ENCODE measurements at regions not wholly inside any gene's neighbourhood (a gene's known extent, or its start where the extent isn't known, plus 50 kb on each side); places are given as distances from the start of the nearest gene placed in this dataset.

DNA sequence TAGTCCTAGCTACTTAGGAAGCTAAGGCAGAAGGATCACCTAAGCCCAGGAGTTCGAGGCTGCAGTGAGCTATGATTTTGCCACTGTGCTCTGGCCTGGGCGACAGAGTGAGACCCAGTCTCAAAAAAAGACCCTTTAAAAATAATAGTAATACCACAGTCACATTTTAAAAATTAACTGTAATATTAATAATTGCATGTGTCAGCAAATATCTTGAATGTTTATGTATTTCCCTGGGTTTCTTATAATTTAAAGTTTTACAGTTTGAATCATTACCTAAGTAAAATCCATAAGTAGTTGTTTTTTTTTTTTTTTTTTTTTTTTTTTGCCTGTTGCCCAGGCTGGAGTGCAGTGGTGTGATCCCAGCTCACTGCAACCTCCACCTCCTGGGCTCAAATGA lies 69.2 kb downstream of the LYZL2 start:
- Histone ChIP-seq H3K4me1 (no peaks in the 10 kb centered on the region), H3K36me3 (ENCODE audit: control insufficient read depth, insufficient read depth, low read length) (no peaks in the 10 kb centered on the region), H3K4me3 (ENCODE audit: low read depth, low read length) (no peak overlapping the region), H3K79me2 (no peaks in the 10 kb centered on the region), H3K27me3 (ENCODE audit: control insufficient read depth, insufficient read depth, low read length) (no peaks in the 10 kb centered on the region), H2AFZ (no peak overlapping the region), H3K9ac (no peak overlapping the region), H3K9me3 (ENCODE audit: control insufficient read depth, low read length) (no peaks in the 10 kb centered on the region), H3K4me2 (ENCODE audit: low read length) (no peak overlapping the region), H3K27ac (no peak overlapping the region)
- no peak for TF ChIP-seq CTCF (IDR thresholded peaks at IDR 0.05)

DNA sequence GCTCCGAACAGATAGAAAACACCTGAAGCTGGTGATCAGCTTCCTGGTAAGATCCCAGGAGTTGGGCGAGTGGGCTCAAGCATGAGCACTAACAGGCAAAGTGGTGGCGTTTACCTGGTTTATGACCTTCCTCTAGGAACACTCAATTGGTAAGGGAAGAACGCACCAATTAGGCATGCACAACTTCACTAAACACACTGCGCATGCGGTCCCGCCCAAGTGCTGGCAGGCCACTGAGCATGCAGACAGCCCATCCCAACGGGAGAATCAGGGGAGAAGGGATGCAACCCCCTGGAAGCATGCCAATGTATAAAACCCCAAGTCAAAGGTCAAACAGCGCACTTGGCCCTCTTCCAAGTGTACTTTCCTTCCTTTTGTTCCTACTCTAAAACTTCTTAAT lies 70.4 kb downstream of the LYZL2 start:
- TF ChIP-seq CTCF (IDR thresholded peaks at IDR 0.05), result no peak
- Histone ChIP-seq H3K4me2 (ENCODE audit: low read length) (no peak overlapping the region), H3K36me3 (ENCODE audit: control insufficient read depth, insufficient read depth, low read length) (no peaks in the 10 kb centered on the region), H3K9ac (no peak overlapping the region), H3K27me3 (ENCODE audit: control insufficient read depth, insufficient read depth, low read length) (no peaks in the 10 kb centered on the region), H3K27ac (no peak overlapping the region), H3K9me3 (ENCODE audit: control insufficient read depth, low read length) (no peaks in the 10 kb centered on the region), H3K79me2 (no peaks in the 10 kb centered on the region), H3K4me1 (no peaks in the 10 kb centered on the region), H3K4me3 (ENCODE audit: low read depth, low read length) (no peak overlapping the region), H2AFZ (no peak overlapping the region)

- no peaks in the 10 kb centered on the region for H3K9me3 ChIP-seq (ENCODE audit: control insufficient read depth, low read length)
- no peak overlapping the region for H2AFZ ChIP-seq
- H3K9ac ChIP-seq, result no peak overlapping the region
- no peaks in the 10 kb centered on the region for H3K79me2 ChIP-seq
- H3K27ac ChIP-seq, result no peak overlapping the region
- TF ChIP-seq CTCF (IDR thresholded peaks at IDR 0.05), result no peak
- H3K4me2 ChIP-seq (ENCODE audit: low read length), result no peak overlapping the region
- peaks cover 4% of the 10 kb centered on the region for H3K4me1 ChIP-seq
- no peak overlapping the region for H3K4me3 ChIP-seq (ENCODE audit: low read depth, low read length)
- no peaks in the 10 kb centered on the region for H3K27me3 ChIP-seq (ENCODE audit: control insufficient read depth, insufficient read depth, low read length)
- no peaks in the 10 kb centered on the region for H3K36me3 ChIP-seq (ENCODE audit: control insufficient read depth, insufficient read depth, low read length)
These were observed 71.1 kb downstream of the LYZL2 start for GRCh38 chr10:30558411-30558810.

DNA sequence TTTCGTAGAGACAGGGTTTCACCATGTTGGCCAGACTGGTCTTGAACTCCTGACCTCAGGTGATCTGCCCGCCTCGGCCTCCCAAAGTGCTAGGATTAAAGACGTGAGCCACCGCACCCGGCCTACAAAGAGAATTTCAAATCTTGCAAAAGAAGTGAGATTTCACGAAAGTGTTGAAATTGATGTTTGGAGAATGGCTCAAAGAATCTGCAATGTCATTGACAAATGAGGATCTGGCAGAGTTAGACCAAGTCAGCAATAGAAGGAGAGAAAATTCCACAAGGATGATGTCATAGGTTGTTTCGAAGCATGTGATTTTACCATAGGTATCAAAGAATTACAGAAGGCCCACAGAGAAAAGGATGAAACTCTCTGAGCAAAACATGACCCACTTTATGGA lies 71.7 kb downstream of the LYZL2 start:
- H3K27ac ChIP-seq, result no peak overlapping the region

More for the DNA sequence above, 71.7 kb downstream of the LYZL2 start:
- TF ChIP-seq CTCF (IDR thresholded peaks at IDR 0.05), result no peak
- Histone ChIP-seq H2AFZ (peak overlapping the region; percentile 6), H3K4me2 (ENCODE audit: low read length) (no peak overlapping the region), H3K4me1 (peaks cover 9% of the 10 kb centered on the region), H3K9ac (no peak overlapping the region), H3K4me3 (ENCODE audit: low read depth, low read length) (no peak overlapping the region), H3K36me3 (ENCODE audit: control insufficient read depth, insufficient read depth, low read length) (no peaks in the 10 kb centered on the region), H3K79me2 (no peaks in the 10 kb centered on the region), H3K9me3 (ENCODE audit: control insufficient read depth, low read length) (no peaks in the 10 kb centered on the region), H3K27me3 (ENCODE audit: control insufficient read depth, insufficient read depth, low read length) (no peaks in the 10 kb centered on the region)
